GM12878 (cell line): ENCODE measurements at regions not wholly inside any gene's neighbourhood (a gene's known extent, or its start where the extent isn't known, plus 50 kb on each side); places are given as distances from the start of the nearest gene placed in this dataset.

Experiments
- BCL11A ChIP-seq: IDR thresholded peaks from 2 replicates; pipeline ENCODE4 v1.6.1; 2011; ENCODE audit warnings: low read depth, low read length
- BCLAF1 ChIP-seq: fragments of 450-650 bp; IDR thresholded peaks from 2 replicates; pipeline ENCODE4 v1.6.1; 2017; ENCODE audit warnings: antibody characterized with exemption, mild to moderate bottlenecking, moderate library complexity
- CREM ChIP-seq: IDR thresholded peaks from 2 replicates; pipeline ENCODE4 v1.6.1; 2014; ENCODE audit warnings: antibody characterized with exemption, low read depth
- HDGF ChIP-seq: fragments of 450-650 bp; IDR thresholded peaks from 2 replicates; pipeline ENCODE4 v1.6.1; 2016; ENCODE audit warnings: antibody characterized with exemption
- MLLT1 ChIP-seq: fragments of 450-650 bp; IDR thresholded peaks from 2 replicates; pipeline ENCODE4 v1.6.1; 2016; ENCODE audit warnings: mild to moderate bottlenecking
- USF2 ChIP-seq: IDR thresholded peaks from 2 replicates; pipeline ENCODE4 v1.6.1; 2011; ENCODE audit warnings: low read depth, low read length, improper control_type of control experiment, borderline replicate concordance
- ZNF687 ChIP-seq: fragments of 450-650 bp; IDR thresholded peaks from 2 replicates; pipeline ENCODE4 v1.6.1; 2017; ENCODE audit warnings: mild to moderate bottlenecking, moderate library complexity

GRCh38 chr6:76448109-76448508 is 375.6 kb upstream of the IMPG1 start (continued):
- TF ChIP-seq BCLAF1 = no peak
- no peak for TF ChIP-seq CREM
- no peak for TF ChIP-seq MLLT1
- no peak for TF ChIP-seq HDGF
- no peak for TF ChIP-seq BCL11A
- no peak for TF ChIP-seq USF2
- no peak for TF ChIP-seq ZNF687
